D721Med (cell line): ENCODE measurements at regions not wholly inside any gene's neighbourhood (a gene's known extent, or its start where the extent isn't known, plus 50 kb on each side); places are given as distances from the start of the nearest gene placed in this dataset.

ENCODE experiments used
- DNase-seq: peaks from one replicate; pipeline ENCODE4 v3.0.0; 2011; ENCODE audit warnings: low spot score; ENCODE audit not compliant: insufficient read length
- FAIRE-seq: peaks from 2 replicates; lab custom pipeline; 2011; peaks lifted over from hg19 to GRCh38; lab: Jason Lieb, UNC
- TF ChIP-seq, protein P1 (sequence below): IDR thresholded peaks from 2 replicates; pipeline ENCODE4 v1.5.1; 2012; ENCODE audit warnings: mild to moderate bottlenecking, control low read depth; ENCODE audit not compliant: insufficient read depth; ENCODE audit errors: missing control alignments

DNA sequence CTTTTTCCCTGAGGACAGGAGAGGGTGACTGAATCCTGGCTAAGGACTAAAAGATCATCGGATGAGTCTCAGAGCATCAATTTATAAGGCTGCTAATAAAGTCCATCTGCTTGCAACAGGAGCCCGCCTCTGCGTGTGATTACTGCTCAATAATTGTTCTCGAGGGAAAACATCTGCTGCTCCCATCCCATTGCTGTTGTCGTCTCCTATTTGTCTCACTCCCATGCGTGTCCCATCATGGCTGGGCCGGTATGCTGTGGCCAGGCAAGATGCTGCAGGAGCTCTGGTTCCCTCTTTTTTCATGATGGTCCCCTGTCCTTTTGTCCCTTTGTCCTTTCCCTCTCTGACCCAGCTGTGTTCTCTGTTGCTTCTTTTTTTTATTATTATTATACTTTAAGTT is 121.2 kb downstream of the SPATA19 start:
- DNase-seq (no peak), FAIRE-seq (no peak)
- TF ChIP-seq, protein P1, sequence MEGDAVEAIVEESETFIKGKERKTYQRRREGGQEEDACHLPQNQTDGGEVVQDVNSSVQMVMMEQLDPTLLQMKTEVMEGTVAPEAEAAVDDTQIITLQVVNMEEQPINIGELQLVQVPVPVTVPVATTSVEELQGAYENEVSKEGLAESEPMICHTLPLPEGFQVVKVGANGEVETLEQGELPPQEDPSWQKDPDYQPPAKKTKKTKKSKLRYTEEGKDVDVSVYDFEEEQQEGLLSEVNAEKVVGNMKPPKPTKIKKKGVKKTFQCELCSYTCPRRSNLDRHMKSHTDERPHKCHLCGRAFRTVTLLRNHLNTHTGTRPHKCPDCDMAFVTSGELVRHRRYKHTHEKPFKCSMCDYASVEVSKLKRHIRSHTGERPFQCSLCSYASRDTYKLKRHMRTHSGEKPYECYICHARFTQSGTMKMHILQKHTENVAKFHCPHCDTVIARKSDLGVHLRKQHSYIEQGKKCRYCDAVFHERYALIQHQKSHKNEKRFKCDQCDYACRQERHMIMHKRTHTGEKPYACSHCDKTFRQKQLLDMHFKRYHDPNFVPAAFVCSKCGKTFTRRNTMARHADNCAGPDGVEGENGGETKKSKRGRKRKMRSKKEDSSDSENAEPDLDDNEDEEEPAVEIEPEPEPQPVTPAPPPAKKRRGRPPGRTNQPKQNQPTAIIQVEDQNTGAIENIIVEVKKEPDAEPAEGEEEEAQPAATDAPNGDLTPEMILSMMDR: no peak

DNA sequence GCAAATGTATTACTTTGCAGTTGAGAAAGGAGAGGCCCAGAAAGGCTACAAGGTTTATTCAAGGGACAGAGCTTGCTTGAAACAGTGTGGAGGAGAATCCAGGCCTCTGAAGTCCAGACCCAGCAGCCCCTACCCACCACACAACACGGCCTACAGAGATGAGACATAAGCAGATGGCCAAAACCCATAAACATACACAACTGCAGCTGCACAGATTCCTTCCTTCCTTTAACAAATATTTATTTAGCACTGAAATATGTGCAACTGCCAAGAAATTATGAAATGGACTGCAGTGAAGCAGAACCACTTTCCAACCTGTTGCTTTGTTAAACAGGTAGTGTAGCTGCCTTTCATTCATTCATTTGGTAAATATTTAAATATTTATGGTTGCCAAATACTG is 122.3 kb downstream of the SPATA19 start:
- TF ChIP-seq, protein P1: no peak

DNA sequence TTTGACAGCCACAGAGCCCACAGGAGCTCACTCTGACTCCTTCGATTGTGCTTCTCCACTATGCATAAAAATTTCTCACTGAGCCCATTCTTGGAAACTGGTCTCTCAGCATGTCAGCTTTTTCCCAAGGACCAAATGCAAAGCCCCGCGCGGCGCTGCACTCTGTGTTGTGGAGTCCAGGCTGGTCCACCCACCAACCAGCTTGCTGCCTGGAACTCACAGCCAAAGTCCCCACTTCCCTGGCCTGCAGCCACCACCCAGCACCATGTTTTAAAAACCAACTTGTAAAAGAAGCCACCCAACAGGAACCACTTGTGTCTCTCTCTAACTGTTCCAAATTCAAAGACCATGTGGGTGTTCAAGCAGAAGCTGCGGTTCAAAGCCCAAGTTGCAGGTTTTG is 124.4 kb downstream of the SPATA19 start:
- TF ChIP-seq, protein P1: no peak
- FAIRE-seq: no peak

More for the DNA sequence above, 122.3 kb downstream of the SPATA19 start:
- FAIRE-seq (no peak), DNase-seq (no peak)

DNA sequence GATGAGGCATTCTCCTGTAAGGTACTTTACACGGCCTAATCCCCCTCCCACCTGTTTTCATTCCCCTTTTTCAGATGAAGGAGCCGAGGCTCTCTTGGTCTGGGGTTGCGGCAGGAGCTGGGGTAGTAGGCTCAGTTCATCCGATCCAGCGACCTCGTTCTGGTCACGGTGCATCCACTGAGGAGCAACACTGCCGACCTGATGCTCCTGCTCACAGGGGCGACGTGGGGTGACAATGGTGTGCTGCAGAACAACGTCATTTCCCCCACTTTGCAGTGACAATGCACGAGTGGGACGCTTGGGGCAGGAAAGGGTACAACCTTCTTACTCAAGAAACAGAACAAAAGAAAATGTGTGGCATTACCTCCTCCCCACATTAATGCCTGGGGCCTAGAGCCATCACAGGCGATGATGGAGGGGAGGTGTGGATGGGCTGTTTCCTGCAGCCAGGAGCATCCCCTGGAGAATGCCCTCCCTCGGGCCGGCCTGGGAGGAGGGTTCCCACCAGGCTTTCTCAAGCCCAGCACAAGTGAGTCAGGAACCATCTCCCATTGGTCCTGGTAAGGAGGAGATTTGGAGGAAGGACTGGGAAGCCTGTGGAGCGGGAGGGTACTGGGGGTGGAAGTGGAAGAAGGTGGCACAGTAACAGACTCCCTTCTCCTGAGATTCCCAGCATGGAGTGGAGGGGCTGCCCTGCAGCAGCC is 125.6 kb downstream of the SPATA19 start:
- FAIRE-seq (no peak), DNase-seq (no peak)
- TF ChIP-seq, protein P1: no peak

More for the DNA sequence above, 124.4 kb downstream of the SPATA19 start:
- DNase-seq: no peak

DNA sequence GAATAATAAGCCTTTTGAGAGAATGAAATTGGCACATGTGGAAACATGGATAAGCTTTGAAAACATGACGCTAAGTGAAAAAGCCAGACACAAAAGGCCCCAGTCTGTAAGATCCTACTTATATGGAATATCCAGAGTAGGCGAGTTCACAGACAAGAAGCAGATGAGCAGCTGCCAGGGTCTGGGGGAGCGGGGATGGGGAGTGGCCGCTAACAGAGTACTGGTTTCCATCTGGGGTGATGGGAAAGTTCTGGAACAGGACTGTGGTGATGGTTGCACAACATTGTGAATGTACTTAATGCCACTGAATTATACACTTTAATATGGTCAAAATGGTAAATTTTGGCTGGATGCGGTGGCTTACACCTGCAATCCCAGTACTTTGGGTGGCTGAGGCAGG is 126.5 kb downstream of the SPATA19 start:
- no peak for FAIRE-seq
- TF ChIP-seq, protein P1: no peak
- DNase-seq: no peak

DNA sequence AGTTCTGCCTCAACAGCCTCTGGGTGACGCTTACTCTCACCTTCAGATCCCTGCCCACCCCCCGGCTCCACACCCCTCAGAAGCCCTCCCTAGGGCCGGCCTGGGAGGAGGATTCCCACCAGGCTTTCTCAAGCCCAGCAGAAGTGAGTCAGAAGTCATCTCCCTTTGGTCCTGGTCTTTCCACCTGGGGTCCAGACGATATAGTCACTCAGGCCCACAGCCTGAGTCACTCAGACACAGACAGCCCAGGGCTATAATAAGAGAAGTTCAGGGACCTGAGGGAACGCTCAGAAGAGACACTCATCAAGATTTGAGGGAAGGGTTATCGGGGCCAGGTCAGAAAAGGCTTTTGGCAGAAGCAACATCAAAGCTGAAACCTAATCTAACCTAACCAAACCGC is 127.1 kb downstream of the SPATA19 start:
- DNase-seq (no peak), FAIRE-seq (no peak)

DNA sequence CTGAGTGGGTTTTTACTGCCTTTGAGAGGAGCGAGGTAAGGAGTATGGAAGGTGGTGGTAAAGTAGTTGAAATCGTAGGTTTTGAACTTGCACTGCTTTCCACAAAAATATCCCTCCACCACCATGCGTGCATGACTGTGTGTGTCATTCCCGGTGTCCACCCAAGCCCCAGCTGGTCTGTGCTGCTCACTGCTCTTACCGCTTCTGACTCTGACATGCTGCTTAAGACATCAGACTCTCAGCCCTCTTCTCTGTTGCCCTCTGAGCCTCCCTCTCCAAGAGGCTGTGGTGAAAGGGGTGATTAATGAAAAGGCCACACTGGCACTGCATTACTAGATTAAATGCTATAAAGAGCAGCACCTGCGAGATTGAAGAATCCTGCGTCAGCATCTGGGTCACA is 128.7 kb downstream of the SPATA19 start:
- no peak for FAIRE-seq
- DNase-seq: no peak
- TF ChIP-seq, protein P1: no peak

More for the DNA sequence above, 127.1 kb downstream of the SPATA19 start:
- TF ChIP-seq, protein P1: no peak
